Muscle of leg (tissue), 3 donors: ENCODE measurements at regions not wholly inside any gene's neighbourhood (a gene's known extent, or its start where the extent isn't known, plus 50 kb on each side); places are given as distances from the start of the nearest gene placed in this dataset.
"Not testable (repeated sequence)": the region's sequence is repeated elsewhere in the genome, so short reads cannot be mapped to it uniquely, and the experiment has no call there.

Experiments used
- DNase-seq: peaks from one replicate; pipeline ENCODE4 v3.0.0; 2013
- H3K27ac ChIP-seq: one replicate; pipeline ENCODE4 v1.5.1; 2013; ENCODE audit warnings: mild to moderate bottlenecking, low read length, control low read depth
- H3K27me3 ChIP-seq: one replicate; pipeline ENCODE4 v1.6.1; 2013; ENCODE audit warnings: low read length; ENCODE audit not compliant: control insufficient read depth, insufficient read depth
- H3K36me3 ChIP-seq: one replicate; pipeline ENCODE4 v1.6.1; 2013; ENCODE audit warnings: low read length; ENCODE audit not compliant: control insufficient read depth, insufficient read depth
- H3K4me1 ChIP-seq: one replicate; pipeline ENCODE4 v1.6.1; 2013; ENCODE audit warnings: low read length; ENCODE audit not compliant: control insufficient read depth, insufficient read depth
- H3K4me3 ChIP-seq: one replicate; pipeline ENCODE4 v1.5.1; 2013; ENCODE audit warnings: low read length, control low read depth
- H3K9me3 ChIP-seq: replicated peaks from 2 replicates; pipeline ENCODE4 v1.6.1; 2013; ENCODE audit warnings: low read depth, low read length; ENCODE audit not compliant: control insufficient read depth
- WGBS: methylation state at CpG from one replicate; pipeline ENCODE4 v1.1.5; 2013; ENCODE audit warnings: missing lambda C conversion rate; ENCODE audit not compliant: insufficient coverage; 5-methylcytosine and 5-hydroxymethylcytosine counted together

DNA sequence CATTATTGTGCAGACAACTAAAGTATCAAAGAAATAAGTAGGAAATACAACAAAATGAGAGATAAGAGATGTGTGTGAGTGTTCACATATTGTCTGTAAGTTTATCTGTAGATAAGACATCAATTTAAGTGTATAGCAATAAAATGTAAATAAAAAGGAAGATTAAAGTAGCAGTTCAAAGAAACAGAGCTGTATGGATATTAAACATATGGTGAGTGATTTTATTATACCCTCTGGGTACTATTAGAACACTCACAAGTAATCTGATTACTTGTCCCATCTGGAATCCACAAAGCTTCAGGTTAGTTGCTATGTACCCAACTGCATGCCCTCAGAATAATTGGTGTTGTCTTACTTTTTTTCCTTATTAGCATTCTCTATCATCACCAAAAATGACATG, 747.9 kb upstream of the ADGRL3 start:
- H3K9me3 ChIP-seq, result no peaks in the 10 kb centered on the region
- DNase-seq, result no peak
- H3K4me1 ChIP-seq, result no peaks in the 10 kb centered on the region
- H3K27ac ChIP-seq, result no peak overlapping the region
- no peaks in the 10 kb centered on the region for H3K27me3 ChIP-seq
- no peak overlapping the region for H3K4me3 ChIP-seq
- H3K36me3 ChIP-seq, result no peaks in the 10 kb centered on the region

DNA sequence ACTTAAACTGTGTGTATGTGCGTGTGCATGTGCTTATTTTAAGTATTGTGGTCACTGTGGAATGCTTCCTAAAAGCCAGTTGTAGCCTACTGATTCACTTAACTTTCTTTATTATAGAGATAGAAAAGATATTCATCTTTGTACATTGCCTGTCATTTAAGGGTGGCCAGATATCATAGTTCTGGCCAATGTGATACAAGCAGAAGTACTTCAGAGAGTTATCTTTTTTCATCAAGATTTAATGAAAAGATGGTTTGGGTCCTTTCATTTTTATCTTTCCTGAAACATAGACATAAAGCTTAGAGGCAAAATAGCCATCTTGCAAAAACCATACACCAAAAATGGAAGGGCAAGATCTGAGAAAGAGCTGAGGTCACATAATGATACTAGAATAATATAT, 744.7 kb upstream of the ADGRL3 start:
- no peaks in the 10 kb centered on the region for H3K27me3 ChIP-seq
- DNase-seq, result no peak
- no peaks in the 10 kb centered on the region for H3K4me1 ChIP-seq
- WGBS, result no CpG with 5 or more reads among the region's 1 CpG
- no peak overlapping the region for H3K27ac ChIP-seq
- no peaks in the 10 kb centered on the region for H3K9me3 ChIP-seq
- no peaks in the 10 kb centered on the region for H3K36me3 ChIP-seq
- no peak overlapping the region for H3K4me3 ChIP-seq

DNA sequence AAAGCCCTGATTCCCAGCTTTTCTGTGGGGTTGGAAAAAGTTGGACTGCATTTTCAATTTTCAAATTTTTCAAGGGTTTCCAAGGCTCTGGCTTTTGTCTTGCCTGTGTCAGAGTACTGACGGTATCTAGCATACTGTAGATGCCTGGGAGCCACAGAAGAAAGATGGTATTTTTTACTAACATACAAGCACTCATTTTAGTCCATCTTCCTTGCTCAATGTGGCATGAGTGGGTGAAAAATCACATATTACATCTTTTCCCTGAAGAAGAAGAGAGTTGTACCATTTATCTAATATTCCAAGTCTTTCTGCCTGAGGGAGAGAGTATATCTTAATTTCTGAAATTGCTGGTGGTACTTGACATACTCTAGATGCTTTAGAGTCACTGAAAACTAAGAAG, 738.6 kb upstream of the ADGRL3 start:
- H3K4me1 ChIP-seq, result no peaks in the 10 kb centered on the region
- H3K27me3 ChIP-seq, result no peaks in the 10 kb centered on the region
- H3K4me3 ChIP-seq, result no peak overlapping the region
- no peak for DNase-seq
- WGBS, result no CpG with 5 or more reads among the region's 1 CpG
- H3K9me3 ChIP-seq, result peaks cover 5% of the 10 kb centered on the region
- no peak overlapping the region for H3K27ac ChIP-seq
- no peaks in the 10 kb centered on the region for H3K36me3 ChIP-seq

DNA sequence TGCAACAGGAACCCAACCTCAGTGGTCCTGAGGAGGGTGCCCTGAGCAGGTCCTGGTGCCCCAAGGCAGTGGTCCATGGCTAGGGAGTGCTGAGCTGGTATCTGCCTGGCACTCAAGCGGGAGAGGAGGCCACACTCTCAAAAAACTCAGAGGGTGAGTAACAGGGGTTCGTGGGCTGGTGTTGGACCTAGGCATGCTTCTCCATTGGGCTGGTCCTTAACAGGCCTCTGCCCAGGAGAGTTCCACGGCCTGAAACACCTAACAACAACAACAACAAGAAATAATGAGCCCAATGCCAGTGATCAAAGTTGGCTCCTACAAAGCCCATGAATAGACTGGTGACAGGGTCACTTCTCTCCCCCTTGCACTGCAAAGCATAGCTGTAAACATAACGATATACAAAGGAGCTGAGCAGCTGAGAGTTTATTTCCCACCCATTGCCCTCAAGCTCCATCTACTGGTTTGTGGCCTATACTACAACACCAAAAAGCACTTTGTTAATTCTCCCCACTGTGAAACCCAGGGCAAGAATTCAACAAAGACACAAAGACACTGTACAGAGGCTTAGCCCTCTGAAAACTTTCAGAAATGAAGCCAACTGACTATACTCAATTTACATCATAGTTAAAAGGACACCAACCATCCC, 736.1 kb upstream of the ADGRL3 start:
- H3K27ac ChIP-seq, result no peak overlapping the region
- H3K4me3 ChIP-seq, result no peak overlapping the region
- H3K27me3 ChIP-seq, result no peaks in the 10 kb centered on the region
- 0% methylated on average over 1 of the region's 4 CpGs for WGBS
- H3K4me1 ChIP-seq, result no peaks in the 10 kb centered on the region
- no peaks in the 10 kb centered on the region for H3K36me3 ChIP-seq
- DNase-seq, result no peak
- peaks cover 5% of the 10 kb centered on the region for H3K9me3 ChIP-seq

GRCh38 chr4:60482921-60483351, 717.2 kb upstream of the ADGRL3 start:
- Histone ChIP-seq H3K4me1 (no peaks in the 10 kb centered on the region), H3K36me3 (no peaks in the 10 kb centered on the region), H3K9me3 (no peaks in the 10 kb centered on the region), H3K27me3 (no peaks in the 10 kb centered on the region), H3K4me3 (no peak overlapping the region), H3K27ac (no peak overlapping the region)
- no peak for DNase-seq
- no CpG with 5 or more reads among the region's 2 CpGs for WGBS

DNA sequence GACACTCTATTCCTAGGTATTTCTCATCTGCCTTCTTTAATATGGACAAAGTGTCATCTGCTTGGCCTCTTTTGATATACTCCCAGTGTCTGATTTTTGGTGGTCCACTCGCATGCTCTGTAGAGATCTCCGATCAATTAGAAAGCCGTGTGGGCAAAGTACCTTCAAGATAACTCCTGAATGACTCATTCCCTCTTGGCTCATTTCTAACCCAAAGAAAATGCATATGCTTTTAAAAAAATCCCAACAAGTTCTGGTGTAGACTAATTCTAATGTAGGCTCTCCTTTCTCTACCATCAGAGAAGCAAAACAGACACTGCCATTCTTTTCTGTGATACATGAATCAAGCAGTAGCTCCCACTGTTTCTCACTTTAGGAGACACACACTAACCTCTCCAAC, 714.9 kb upstream of the ADGRL3 start:
- Histone ChIP-seq H3K27me3 (no peaks in the 10 kb centered on the region), H3K36me3 (no peaks in the 10 kb centered on the region), H3K4me3 (no peak overlapping the region), H3K27ac (no peak overlapping the region), H3K4me1 (no peaks in the 10 kb centered on the region), H3K9me3 (no peaks in the 10 kb centered on the region)
- WGBS, result 70% methylated on average over 3 of the region's 3 CpGs
- DNase-seq, result no peak

DNA sequence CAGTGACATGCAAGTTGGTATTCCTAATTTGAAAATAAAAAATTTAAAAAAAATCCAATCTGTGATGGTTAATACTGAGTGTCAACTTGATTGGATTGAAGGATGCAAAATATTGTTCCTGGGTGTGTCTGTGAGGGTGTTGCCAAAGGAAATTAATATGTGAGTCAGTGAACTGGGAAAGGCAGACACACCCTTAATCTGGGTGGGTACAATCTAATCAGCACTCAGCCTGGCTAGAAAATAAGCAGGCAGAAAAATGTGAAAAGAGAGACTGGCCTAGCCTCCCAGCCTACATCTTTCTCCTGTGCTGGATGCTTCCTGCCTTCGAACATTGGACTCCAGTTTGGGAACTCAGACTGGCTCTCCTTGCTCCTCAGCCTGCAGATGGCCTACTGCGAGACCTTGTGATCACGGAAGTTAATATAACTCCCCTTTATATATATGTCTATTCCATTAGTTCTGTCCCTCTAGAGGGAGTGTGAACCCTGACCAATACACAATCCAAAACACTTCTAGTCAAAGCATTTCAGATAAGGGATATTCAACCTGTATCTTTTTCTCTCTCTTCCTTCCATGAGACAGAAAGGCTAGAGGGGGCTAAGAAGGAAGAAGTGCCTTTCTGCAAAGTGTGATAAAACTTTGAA, 712.9 kb upstream of the ADGRL3 start:
- not testable (repeated sequence) for H3K4me3 ChIP-seq
- no CpG with 5 or more reads among the region's 3 CpGs for WGBS

DNA sequence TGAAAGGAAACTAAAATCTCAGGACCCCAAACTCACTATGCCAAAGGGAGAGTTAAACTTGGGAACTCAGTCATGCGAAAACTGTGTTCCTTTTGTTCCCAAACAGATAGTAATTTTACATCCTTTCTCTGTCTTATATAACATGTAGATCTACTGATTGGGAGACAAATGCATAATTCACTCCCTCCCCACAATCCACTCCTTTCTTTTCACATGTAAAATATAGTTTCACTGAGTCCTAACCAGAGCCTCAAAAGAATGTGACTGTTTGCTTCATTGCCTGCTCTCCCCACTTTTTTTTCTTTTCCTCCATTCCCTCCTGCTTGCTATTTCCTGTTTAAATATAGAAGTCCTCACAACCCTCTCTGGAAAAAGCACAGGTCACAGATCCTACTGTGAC, 699.3 kb upstream of the ADGRL3 start:
- Histone ChIP-seq H3K4me3 (no peak overlapping the region), H3K27me3 (no peaks in the 10 kb centered on the region), H3K36me3 (no peaks in the 10 kb centered on the region), H3K27ac (no peak overlapping the region), H3K9me3 (peaks cover 5% of the 10 kb centered on the region), H3K4me1 (no peaks in the 10 kb centered on the region)
- no peak for DNase-seq
- no CpG with 5 or more reads among the region's 1 CpG for WGBS

More for the DNA sequence above, 712.9 kb upstream of the ADGRL3 start:
- H3K4me1 ChIP-seq, DNase-seq, H3K27me3 ChIP-seq, H3K36me3 ChIP-seq, H3K9me3 ChIP-seq, H3K27ac ChIP-seq: not testable (repeated sequence)

GRCh38 chr4:60502733-60503132, 697.4 kb upstream of the ADGRL3 start:
- no peaks in the 10 kb centered on the region for H3K27me3 ChIP-seq
- peaks cover 5% of the 10 kb centered on the region for H3K9me3 ChIP-seq
- H3K4me1 ChIP-seq, result no peaks in the 10 kb centered on the region
- DNase-seq, result no peak
- no peak overlapping the region for H3K27ac ChIP-seq
- no peaks in the 10 kb centered on the region for H3K36me3 ChIP-seq
- H3K4me3 ChIP-seq, result no peak overlapping the region

GRCh38 chr4:60506061-60506460, 694.1 kb upstream of the ADGRL3 start:
- H3K4me1 ChIP-seq, result no peaks in the 10 kb centered on the region
- H3K36me3 ChIP-seq, result no peaks in the 10 kb centered on the region
- no peaks in the 10 kb centered on the region for H3K27me3 ChIP-seq
- peaks cover 5% of the 10 kb centered on the region for H3K9me3 ChIP-seq
- DNase-seq, result no peak
- H3K4me3 ChIP-seq, result no peak overlapping the region
- no CpG with 5 or more reads among the region's 1 CpG for WGBS
- H3K27ac ChIP-seq, result no peak overlapping the region

GRCh38 chr4:60522265-60522664, 677.9 kb upstream of the ADGRL3 start:
- Histone ChIP-seq H3K27ac (no peak overlapping the region), H3K9me3 (no peaks in the 10 kb centered on the region), H3K4me1 (no peaks in the 10 kb centered on the region), H3K36me3 (no peaks in the 10 kb centered on the region), H3K27me3 (no peaks in the 10 kb centered on the region), H3K4me3 (no peak overlapping the region)
- no peak for DNase-seq
- WGBS, result no CpG with 5 or more reads among the region's 3 CpGs
